Bronchial epithelial cell (primary cell): ENCODE measurements at regions not wholly inside any gene's neighbourhood (a gene's known extent, or its start where the extent isn't known, plus 50 kb on each side); places are given as distances from the start of the nearest gene placed in this dataset.

Experiments used
- DNase-seq: peaks from one replicate; pipeline ENCODE4 v3.0.0-alpha.2; 2010; ENCODE audit warnings: low read depth
- FAIRE-seq: peaks from 2 replicates; lab custom pipeline; 2011; peaks lifted over from hg19 to GRCh38; lab: Jason Lieb, UNC
- H3K27me3 ChIP-seq: 2 replicates; pipeline ENCODE4 v1.5.1; 2011; ENCODE audit warnings: low read length; ENCODE audit not compliant: control insufficient read depth, insufficient read depth
- H3K36me3 ChIP-seq: 2 replicates; pipeline ENCODE4 v1.5.1; 2011; ENCODE audit warnings: low read length; ENCODE audit not compliant: control insufficient read depth, insufficient read depth
- H3K4me3 ChIP-seq: 2 replicates; pipeline ENCODE4 v1.5.1; 2011; ENCODE audit warnings: mild to moderate bottlenecking, low read depth, low read length, control low read depth
- CTCF ChIP-seq: IDR thresholded peaks from 2 replicates; pipeline ENCODE4 v1.5.1; 2011; ENCODE audit warnings: mild to moderate bottlenecking, moderate library complexity, low read length, control low read depth, inconsistent platforms; ENCODE audit not compliant: insufficient read depth, severe bottlenecking

- DNase-seq: no peak
- no peak for FAIRE-seq
- Histone ChIP-seq H3K4me3 (no peak overlapping the region), H3K36me3 (no peaks in the 10 kb centered on the region), H3K27me3 (no peaks in the 10 kb centered on the region)
- TF ChIP-seq CTCF: no peak
These were observed 157.3 kb upstream of the IRX3 start for GRCh38 chr16:54443839-54444238.

- FAIRE-seq (no peak), DNase-seq (no peak)
- no peak for TF ChIP-seq CTCF
- H3K4me3 ChIP-seq: no peak overlapping the region
- H3K27me3 ChIP-seq: no peaks in the 10 kb centered on the region
- no peaks in the 10 kb centered on the region for H3K36me3 ChIP-seq
These were observed 156.8 kb upstream of the IRX3 start for GRCh38 chr16:54443352-54443751.

- H3K36me3 ChIP-seq: no peaks in the 10 kb centered on the region
- no peaks in the 10 kb centered on the region for H3K27me3 ChIP-seq
- no peak for TF ChIP-seq CTCF
- FAIRE-seq: no peak
- H3K4me3 ChIP-seq: no peak overlapping the region
- DNase-seq: no peak
These were observed 156.3 kb upstream of the IRX3 start for GRCh38 chr16:54442864-54443263.

- H3K27me3 ChIP-seq: no peaks in the 10 kb centered on the region
- no peak for TF ChIP-seq CTCF
- no peak overlapping the region for H3K4me3 ChIP-seq
- no peak for DNase-seq
- FAIRE-seq: no peak
- H3K36me3 ChIP-seq: no peaks in the 10 kb centered on the region
These were observed 151.9 kb upstream of the IRX3 start for GRCh38 chr16:54438469-54438868.

GRCh38 chr16:54437921-54438320, 151.3 kb upstream of the IRX3 start:
- no peaks in the 10 kb centered on the region for H3K36me3 ChIP-seq
- no peak for TF ChIP-seq CTCF
- FAIRE-seq: no peak
- no peaks in the 10 kb centered on the region for H3K27me3 ChIP-seq
- DNase-seq: no peak
- H3K4me3 ChIP-seq: no peak overlapping the region

GRCh38 chr16:54437401-54437800, 150.8 kb upstream of the IRX3 start:
- FAIRE-seq (no peak), DNase-seq (no peak)
- Histone ChIP-seq H3K27me3 (no peaks in the 10 kb centered on the region), H3K4me3 (no peak overlapping the region), H3K36me3 (no peaks in the 10 kb centered on the region)
- no peak for TF ChIP-seq CTCF
